ENCODE measurements at regions not wholly inside any gene's neighbourhood (a gene's known extent, or its start where the extent isn't known, plus 50 kb on each side); places are given as distances from the start of the nearest gene placed in this dataset.

GRCh38 chr19:28971513-28971912, 241.4 kb downstream of the UQCRFS1 start:
- DNase-seq (ENCODE audit: low spot score): no peak
- H3K4me1 Mint-ChIP-seq (ENCODE audit: unreplicated experiment): peaks cover under 1% of the 10 kb centered on the region
- H3K36me3 Mint-ChIP-seq (ENCODE audit: low read depth, unreplicated experiment): no peaks in the 10 kb centered on the region
- no peak overlapping the region for H3K4me3 Mint-ChIP-seq (ENCODE audit: unreplicated experiment)
- no peak for TF ChIP-seq CTCF (IDR thresholded peaks at IDR 0.05; ENCODE audit: unreplicated experiment)
- H3K27ac Mint-ChIP-seq (ENCODE audit: unreplicated experiment): no peak overlapping the region
- no peaks in the 10 kb centered on the region for H3K9me3 Mint-ChIP-seq (ENCODE audit: unreplicated experiment)
- peaks cover 3% of the 10 kb centered on the region for H3K27me3 Mint-ChIP-seq (ENCODE audit: unreplicated experiment)

- Mint-ChIP-seq H3K4me1 (ENCODE audit: unreplicated experiment) (no peaks in the 10 kb centered on the region), H3K4me3 (ENCODE audit: unreplicated experiment) (no peak overlapping the region), H3K9me3 (ENCODE audit: unreplicated experiment) (no peaks in the 10 kb centered on the region), H3K27me3 (ENCODE audit: unreplicated experiment) (peaks cover 3% of the 10 kb centered on the region), H3K27ac (ENCODE audit: unreplicated experiment) (no peak overlapping the region), H3K36me3 (ENCODE audit: low read depth, unreplicated experiment) (no peaks in the 10 kb centered on the region)
- TF ChIP-seq CTCF (IDR thresholded peaks at IDR 0.05; ENCODE audit: unreplicated experiment): no peak
- DNase-seq (ENCODE audit: low spot score): no peak
Observed at GRCh38 chr19:28971049-28971448, 241.9 kb downstream of the UQCRFS1 start.

- no peak for TF ChIP-seq CTCF (IDR thresholded peaks at IDR 0.05; ENCODE audit: unreplicated experiment)
- no peaks in the 10 kb centered on the region for H3K4me1 Mint-ChIP-seq (ENCODE audit: unreplicated experiment)
- DNase-seq (ENCODE audit: low spot score): no peak
- H3K36me3 Mint-ChIP-seq (ENCODE audit: low read depth, unreplicated experiment): no peaks in the 10 kb centered on the region
- H3K4me3 Mint-ChIP-seq (ENCODE audit: unreplicated experiment): no peak overlapping the region
- no peak overlapping the region for H3K27ac Mint-ChIP-seq (ENCODE audit: unreplicated experiment)
- H3K27me3 Mint-ChIP-seq (ENCODE audit: unreplicated experiment): peaks cover 3% of the 10 kb centered on the region
- no peaks in the 10 kb centered on the region for H3K9me3 Mint-ChIP-seq (ENCODE audit: unreplicated experiment)
Observed at GRCh38 chr19:28968721-28969120, 244.2 kb downstream of the UQCRFS1 start.

GRCh38 chr19:28966737-28967399, 246.1 kb downstream of the UQCRFS1 start:
- H3K27ac Mint-ChIP-seq (ENCODE audit: unreplicated experiment): no peak overlapping the region
- no peaks in the 10 kb centered on the region for H3K9me3 Mint-ChIP-seq (ENCODE audit: unreplicated experiment)
- no peak overlapping the region for H3K4me3 Mint-ChIP-seq (ENCODE audit: unreplicated experiment)
- no peak for DNase-seq (ENCODE audit: low spot score)
- H3K36me3 Mint-ChIP-seq (ENCODE audit: low read depth, unreplicated experiment): no peaks in the 10 kb centered on the region
- no peaks in the 10 kb centered on the region for H3K27me3 Mint-ChIP-seq (ENCODE audit: unreplicated experiment)
- no peaks in the 10 kb centered on the region for H3K4me1 Mint-ChIP-seq (ENCODE audit: unreplicated experiment)
- TF ChIP-seq CTCF (IDR thresholded peaks at IDR 0.05; ENCODE audit: unreplicated experiment): no peak

- H3K36me3 Mint-ChIP-seq (ENCODE audit: low read depth, unreplicated experiment): no peaks in the 10 kb centered on the region
- DNase-seq (ENCODE audit: low spot score): no peak
- no peaks in the 10 kb centered on the region for H3K4me1 Mint-ChIP-seq (ENCODE audit: unreplicated experiment)
- TF ChIP-seq CTCF (IDR thresholded peaks at IDR 0.05; ENCODE audit: unreplicated experiment): no peak
- no peak overlapping the region for H3K4me3 Mint-ChIP-seq (ENCODE audit: unreplicated experiment)
- no peak overlapping the region for H3K27ac Mint-ChIP-seq (ENCODE audit: unreplicated experiment)
- no peaks in the 10 kb centered on the region for H3K9me3 Mint-ChIP-seq (ENCODE audit: unreplicated experiment)
- no peaks in the 10 kb centered on the region for H3K27me3 Mint-ChIP-seq (ENCODE audit: unreplicated experiment)
Observed at GRCh38 chr19:28964500-28964899, 248.5 kb downstream of the UQCRFS1 start.
